ENCODE measurements at regions not wholly inside any gene's neighbourhood (a gene's known extent, or its start where the extent isn't known, plus 50 kb on each side); places are given as distances from the start of the nearest gene placed in this dataset.
A peak's percentile ranks its signal among the peaks of the same experiment; 100 is the strongest.

DNA sequence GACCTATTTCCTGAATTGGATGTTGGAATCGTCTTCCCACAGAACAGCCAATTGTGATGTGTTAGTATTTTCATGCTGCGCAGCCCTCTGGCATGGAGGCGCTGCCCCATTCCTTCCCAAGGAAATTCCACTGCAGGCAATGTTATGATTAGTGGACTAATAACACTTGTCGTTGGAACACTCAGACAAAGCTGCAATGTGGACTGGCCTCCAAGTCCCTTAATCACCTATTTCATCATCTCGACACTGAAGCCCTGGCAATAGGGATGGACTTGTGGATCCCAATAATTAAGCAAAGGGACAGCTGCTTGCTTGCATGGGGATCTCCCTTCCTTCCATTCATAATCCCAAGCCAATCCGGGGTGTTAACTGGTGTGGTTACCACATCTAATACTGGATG, 59.9 kb downstream of the PABIR2 start:
- TF ChIP-seq, protein P1, sequence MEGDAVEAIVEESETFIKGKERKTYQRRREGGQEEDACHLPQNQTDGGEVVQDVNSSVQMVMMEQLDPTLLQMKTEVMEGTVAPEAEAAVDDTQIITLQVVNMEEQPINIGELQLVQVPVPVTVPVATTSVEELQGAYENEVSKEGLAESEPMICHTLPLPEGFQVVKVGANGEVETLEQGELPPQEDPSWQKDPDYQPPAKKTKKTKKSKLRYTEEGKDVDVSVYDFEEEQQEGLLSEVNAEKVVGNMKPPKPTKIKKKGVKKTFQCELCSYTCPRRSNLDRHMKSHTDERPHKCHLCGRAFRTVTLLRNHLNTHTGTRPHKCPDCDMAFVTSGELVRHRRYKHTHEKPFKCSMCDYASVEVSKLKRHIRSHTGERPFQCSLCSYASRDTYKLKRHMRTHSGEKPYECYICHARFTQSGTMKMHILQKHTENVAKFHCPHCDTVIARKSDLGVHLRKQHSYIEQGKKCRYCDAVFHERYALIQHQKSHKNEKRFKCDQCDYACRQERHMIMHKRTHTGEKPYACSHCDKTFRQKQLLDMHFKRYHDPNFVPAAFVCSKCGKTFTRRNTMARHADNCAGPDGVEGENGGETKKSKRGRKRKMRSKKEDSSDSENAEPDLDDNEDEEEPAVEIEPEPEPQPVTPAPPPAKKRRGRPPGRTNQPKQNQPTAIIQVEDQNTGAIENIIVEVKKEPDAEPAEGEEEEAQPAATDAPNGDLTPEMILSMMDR (IDR thresholded peaks at IDR 0.05) = no peak
- TF ChIP-seq POLR2AphosphoS5 (IDR thresholded peaks at IDR 0.05) (peak in 1 of 3 donors; percentile 66), POLR2A (IDR thresholded peaks at IDR 0.05) (no peak)

Measured in breast epithelium (tissue), 3 donors.